H9 (cell line): ENCODE measurements at regions not wholly inside any gene's neighbourhood (a gene's known extent, or its start where the extent isn't known, plus 50 kb on each side); places are given as distances from the start of the nearest gene placed in this dataset.

Source experiments
- DNase-seq: peaks from one replicate; pipeline ENCODE4 v3.0.0-alpha.2; 2017
- H2AFZ ChIP-seq: one replicate; pipeline ENCODE4 v1.6.1; 2013; ENCODE audit warnings: mild to moderate bottlenecking, low read length, control low read depth, moderate library complexity
- H2AK5ac ChIP-seq: 2 replicates; pipeline ENCODE4 v1.6.1; 2013; ENCODE audit warnings: low read length, control low read depth, mixed read lengths; ENCODE audit not compliant: insufficient read length
- H2BK120ac ChIP-seq: one replicate; pipeline ENCODE4 v1.6.1; 2013; ENCODE audit warnings: low read depth, mild to moderate bottlenecking, low read length, control low read depth, inconsistent platforms; ENCODE audit not compliant: poor library complexity, severe bottlenecking
- H2BK12ac ChIP-seq: 2 replicates; pipeline ENCODE4 v1.6.1; 2013; ENCODE audit warnings: low read length, control low read depth, mixed read lengths, low read depth; ENCODE audit not compliant: insufficient read length
- H2BK15ac ChIP-seq: 2 replicates; pipeline ENCODE4 v1.6.1; 2013; ENCODE audit warnings: low read depth, low read length, control low read depth
- H2BK20ac ChIP-seq: one replicate; pipeline ENCODE4 v1.6.1; 2013; ENCODE audit warnings: low read depth, mild to moderate bottlenecking, low read length, control low read depth, inconsistent platforms; ENCODE audit not compliant: poor library complexity, severe bottlenecking
- H2BK5ac ChIP-seq: 2 replicates; pipeline ENCODE4 v1.6.1; 2013; ENCODE audit warnings: low read length, control low read depth, mixed read lengths; ENCODE audit not compliant: insufficient read length
- H3K14ac ChIP-seq: 2 replicates; pipeline ENCODE4 v1.6.1; 2013; ENCODE audit warnings: low read length, control low read depth; ENCODE audit not compliant: insufficient read depth
- H3K18ac ChIP-seq: 2 replicates; pipeline ENCODE4 v1.6.1; 2013; ENCODE audit warnings: low read depth, mild to moderate bottlenecking, mixed read lengths, low read length, control low read depth; ENCODE audit not compliant: insufficient read length
- H3K23ac ChIP-seq: 2 replicates; pipeline ENCODE4 v1.6.1; 2013; ENCODE audit warnings: low read length, control low read depth, mixed read lengths, low read depth; ENCODE audit not compliant: insufficient read length
- H3K23me2 ChIP-seq: 2 replicates; pipeline ENCODE4 v1.6.1; 2013; ENCODE audit warnings: low read depth, mild to moderate bottlenecking, mixed read lengths, low read length, control low read depth; ENCODE audit not compliant: insufficient read length, poor library complexity, severe bottlenecking
- H3K27ac ChIP-seq: 2 replicates; pipeline ENCODE4 v1.5.1; 2013; ENCODE audit warnings: low read length, control low read depth, mixed read lengths, low read depth; ENCODE audit not compliant: insufficient read length
- H3K27me3 ChIP-seq: 2 replicates; pipeline ENCODE4 v1.6.1; 2013; ENCODE audit warnings: low read length, control low read depth, inconsistent platforms; ENCODE audit not compliant: insufficient read depth
- H3K4ac ChIP-seq: 2 replicates; pipeline ENCODE4 v1.6.1; 2013; ENCODE audit warnings: low read depth, mild to moderate bottlenecking, control low read depth, inconsistent platforms, low read length, moderate library complexity
- H3K4me1 ChIP-seq: 2 replicates; pipeline ENCODE4 v1.6.1; 2013; ENCODE audit warnings: low read length, control low read depth, inconsistent platforms; ENCODE audit not compliant: insufficient read depth
- H3K4me2 ChIP-seq: 2 replicates; pipeline ENCODE4 v1.6.1; 2013; ENCODE audit warnings: low read length, control low read depth, mixed read lengths; ENCODE audit not compliant: insufficient read length, insufficient read depth
- H3K56ac ChIP-seq: 2 replicates; pipeline ENCODE4 v1.6.1; 2013; ENCODE audit warnings: low read depth, mild to moderate bottlenecking, mixed read lengths, low read length, control low read depth; ENCODE audit not compliant: insufficient read length
- H3K79me1 ChIP-seq: 2 replicates; pipeline ENCODE4 v1.6.1; 2013; ENCODE audit warnings: low read depth, mild to moderate bottlenecking, moderate library complexity, low read length, control low read depth, inconsistent platforms; ENCODE audit not compliant: insufficient read depth, poor library complexity, severe bottlenecking
- H3K79me2 ChIP-seq: 2 replicates; pipeline ENCODE4 v1.6.1; 2013; ENCODE audit warnings: low read length, control low read depth, inconsistent platforms; ENCODE audit not compliant: insufficient read depth
- H3K9ac ChIP-seq: 2 replicates; pipeline ENCODE4 v1.6.1; 2013; ENCODE audit warnings: low read length, control low read depth, mixed read lengths; ENCODE audit not compliant: insufficient read length; ENCODE audit errors: extremely low read depth
- H3K9me3 ChIP-seq: one replicate; pipeline ENCODE4 v1.6.1; 2013; ENCODE audit warnings: low read depth, low read length, inconsistent platforms; ENCODE audit not compliant: control insufficient read depth
- H3T11ph ChIP-seq: one replicate; pipeline ENCODE4 v1.6.1; 2013; ENCODE audit warnings: mild to moderate bottlenecking, low read length, control low read depth, inconsistent platforms
- H4K20me1 ChIP-seq: one replicate; pipeline ENCODE4 v1.6.1; 2013; ENCODE audit not compliant: control insufficient read depth, insufficient read length, insufficient read depth
- H4K5ac ChIP-seq: 2 replicates; pipeline ENCODE4 v1.6.1; 2013; ENCODE audit warnings: low read depth, mild to moderate bottlenecking, mixed read lengths, low read length, control low read depth; ENCODE audit not compliant: insufficient read length
- H4K8ac ChIP-seq: replicated peaks from 2 replicates; pipeline ENCODE4 v1.6.1; 2013; ENCODE audit warnings: low read length, control low read depth, mixed read lengths, low read depth; ENCODE audit not compliant: insufficient read length
- H4K91ac ChIP-seq: 2 replicates; pipeline ENCODE4 v1.6.1; 2013; ENCODE audit warnings: low read depth, mild to moderate bottlenecking, moderate library complexity, mixed read lengths, low read length, control low read depth; ENCODE audit not compliant: insufficient read length
- H3K27ac Mint-ChIP-seq, 3 experiments: 2 replicates in 2 of 3; 3 replicates in 1 of 3; pipeline ENCODE4 v1.8.0; 2020 to 2021; ENCODE audit warnings: mixed read lengths in 3 of 3, mild to moderate bottlenecking in 1 of 3, moderate library complexity in 1 of 3
- H3K27me3 Mint-ChIP-seq: 2 replicates; pipeline ENCODE4 v1.8.0; 2021; ENCODE audit warnings: low read depth, mild to moderate bottlenecking, moderate library complexity, mixed read lengths
- H3K36me3 Mint-ChIP-seq, 3 experiments: 2 replicates in 2 of 3; 3 replicates in 1 of 3; pipeline ENCODE4 v1.8.0; 2020 to 2021; ENCODE audit warnings: low read depth in 3 of 3, mixed read lengths in 3 of 3; ENCODE audit not compliant: insufficient read depth in 1 of 3
- H3K4me1 Mint-ChIP-seq, 2 experiments: 2 replicates each; pipeline ENCODE4 v1.8.0; 2020; ENCODE audit warnings: mixed read lengths in 2 of 2
- H3K4me3 Mint-ChIP-seq, 2 experiments: 2 replicates in 1 of 2; 3 replicates in 1 of 2; pipeline ENCODE4 v1.8.0; 2020 to 2021; ENCODE audit warnings: mild to moderate bottlenecking in 2 of 2, mixed read lengths in 2 of 2, moderate library complexity in 1 of 2
- H3K9me3 Mint-ChIP-seq, 2 experiments: 2 replicates in 1 of 2; 3 replicates in 1 of 2; pipeline ENCODE4 v1.8.0; 2020; ENCODE audit warnings: mild to moderate bottlenecking in 2 of 2, mixed read lengths in 2 of 2, moderate library complexity in 1 of 2
- WGBS: extraction: QIAGEN DNeasy Blood & Tissue Kit; methylation state at CpG from one replicate; pipeline ENCODE4 v1.1.7; 2013; ENCODE audit warnings: missing lambda C conversion rate, low lambda C conversion rate, mixed read lengths; ENCODE audit not compliant: insufficient read length; ENCODE audit errors: extremely low coverage; 5-methylcytosine and 5-hydroxymethylcytosine counted together
- TF ChIP-seq, protein P1 (sequence below): fragments of 200-600 bp; sonication (generic); conservative IDR thresholded peaks from 3 replicates; pipeline ENCODE4 v1.8.0; 2021; ENCODE audit warnings: antibody characterized with exemption, mild to moderate bottlenecking

GRCh38 chr5:144712090-144712489, 541.4 kb downstream of the KCTD16 start:
- Histone ChIP-seq H3K18ac (no peak overlapping the region), H3K79me2 (no peaks in the 10 kb centered on the region), H3K14ac (no peak overlapping the region), H3K23me2 (no peaks in the 10 kb centered on the region), H3K79me1 (no peaks in the 10 kb centered on the region), H2BK5ac (no peak overlapping the region), H4K20me1 (no peaks in the 10 kb centered on the region), H2AK5ac (no peak overlapping the region), H2BK12ac (no peak overlapping the region), H3K27ac (no peak overlapping the region), H2AFZ (no peak overlapping the region), H3K27me3 (no peaks in the 10 kb centered on the region), H3K4ac (no peak overlapping the region), H3K4me1 (no peaks in the 10 kb centered on the region), H3K9ac (no peak overlapping the region), H4K91ac (no peak overlapping the region), H2BK120ac (no peak overlapping the region), H3K56ac (no peak overlapping the region), H3K9me3 (no peaks in the 10 kb centered on the region), H2BK15ac (no peak overlapping the region), H4K5ac (no peak overlapping the region), H3K23ac (no peak overlapping the region), H3T11ph (no peak overlapping the region), H2BK20ac (no peak overlapping the region), H3K4me2 (no peak overlapping the region), H4K8ac (no peak overlapping the region)
- TF ChIP-seq, protein P1, sequence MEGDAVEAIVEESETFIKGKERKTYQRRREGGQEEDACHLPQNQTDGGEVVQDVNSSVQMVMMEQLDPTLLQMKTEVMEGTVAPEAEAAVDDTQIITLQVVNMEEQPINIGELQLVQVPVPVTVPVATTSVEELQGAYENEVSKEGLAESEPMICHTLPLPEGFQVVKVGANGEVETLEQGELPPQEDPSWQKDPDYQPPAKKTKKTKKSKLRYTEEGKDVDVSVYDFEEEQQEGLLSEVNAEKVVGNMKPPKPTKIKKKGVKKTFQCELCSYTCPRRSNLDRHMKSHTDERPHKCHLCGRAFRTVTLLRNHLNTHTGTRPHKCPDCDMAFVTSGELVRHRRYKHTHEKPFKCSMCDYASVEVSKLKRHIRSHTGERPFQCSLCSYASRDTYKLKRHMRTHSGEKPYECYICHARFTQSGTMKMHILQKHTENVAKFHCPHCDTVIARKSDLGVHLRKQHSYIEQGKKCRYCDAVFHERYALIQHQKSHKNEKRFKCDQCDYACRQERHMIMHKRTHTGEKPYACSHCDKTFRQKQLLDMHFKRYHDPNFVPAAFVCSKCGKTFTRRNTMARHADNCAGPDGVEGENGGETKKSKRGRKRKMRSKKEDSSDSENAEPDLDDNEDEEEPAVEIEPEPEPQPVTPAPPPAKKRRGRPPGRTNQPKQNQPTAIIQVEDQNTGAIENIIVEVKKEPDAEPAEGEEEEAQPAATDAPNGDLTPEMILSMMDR: no peak
- Mint-ChIP-seq H3K27ac (no peak overlapping the region), H3K9me3 (peaks cover 4 to 8% of the 10 kb centered on the region in 2 experiments; a peak in 3 of 5 replicates), H3K27me3 (peaks cover 3% of the 10 kb centered on the region; the same call in 1 of the 2 replicates), H3K36me3 (no peaks in the 10 kb centered on the region; a peak in 1 of 7 replicates), H3K4me1 (peaks cover 0 to 5% of the 10 kb centered on the region in 2 experiments; a peak in 2 of 4 replicates), H3K4me3 (no peak overlapping the region)
- WGBS: no CpG with 5 or more reads among the region's 3 CpGs
- DNase-seq: no peak
